ENCODE measurements at regions not wholly inside any gene's neighbourhood (a gene's known extent, or its start where the extent isn't known, plus 50 kb on each side); places are given as distances from the start of the nearest gene placed in this dataset.

- no peak for DNase-seq
Measured at GRCh38 chr21:16241016-16241415, 511.2 kb downstream of the USP25 start.

GRCh38 chr21:16241479-16241963, 511.7 kb downstream of the USP25 start:
- DNase-seq, result no peak

DNA sequence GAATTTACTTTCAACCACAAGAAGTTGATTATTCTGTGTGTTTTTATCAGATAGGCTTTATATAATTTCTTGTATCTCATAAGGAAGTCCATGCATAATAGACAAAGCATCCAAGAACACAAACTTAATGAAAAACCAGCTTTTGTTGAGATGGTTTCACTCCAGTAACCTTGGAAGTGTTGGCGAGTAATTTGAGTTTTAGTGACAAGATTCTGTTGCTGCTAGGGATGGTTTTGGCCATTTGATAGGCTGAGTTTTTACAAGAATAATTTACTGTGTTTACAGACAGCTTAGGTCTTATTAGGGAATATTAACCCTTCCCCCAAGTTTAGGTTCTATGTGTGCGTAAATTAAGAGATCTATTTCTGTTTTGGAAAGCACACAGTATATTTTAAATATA, 513.6 kb downstream of the USP25 start:
- DNase-seq, result no peak

DNA sequence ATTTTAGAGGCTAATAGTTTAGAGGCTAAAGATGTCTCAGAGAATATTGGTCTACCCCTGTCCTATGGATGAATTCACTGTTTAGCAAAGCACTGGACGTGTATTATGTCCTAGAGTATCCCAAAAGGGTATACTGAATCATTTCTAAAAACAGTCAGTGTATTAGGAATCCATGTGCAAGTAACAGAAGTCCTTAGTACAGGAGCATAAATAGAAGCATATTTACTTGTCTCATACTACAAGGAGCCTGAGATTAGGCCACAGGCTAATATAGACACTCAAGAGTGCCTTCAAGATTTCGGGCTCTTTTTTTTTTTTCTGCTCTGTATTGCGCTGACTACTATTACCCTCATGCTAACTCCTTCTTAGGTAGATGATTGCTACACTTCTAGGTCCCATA, 518.9 kb downstream of the USP25 start:
- DNase-seq, result no peak

DNA sequence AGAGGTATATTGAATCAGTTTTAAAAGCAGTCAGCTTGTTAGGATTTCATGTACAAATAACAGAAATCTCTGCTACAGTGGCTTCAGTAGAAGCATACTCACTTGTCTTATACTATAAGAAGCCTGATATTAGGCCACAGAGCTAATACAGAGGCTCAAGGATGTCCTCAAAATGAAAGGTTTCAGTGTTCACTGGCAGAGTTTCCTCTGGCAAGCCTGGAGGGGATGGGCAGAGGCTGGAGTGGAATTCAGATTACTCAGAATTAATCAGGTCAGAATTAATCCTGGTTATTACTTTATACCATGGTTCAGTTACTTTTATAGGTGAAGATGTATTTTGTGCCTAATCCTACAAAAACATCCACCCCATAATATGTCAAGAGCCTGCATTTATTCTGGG, 520.5 kb downstream of the USP25 start:
- no peak for DNase-seq

DNA sequence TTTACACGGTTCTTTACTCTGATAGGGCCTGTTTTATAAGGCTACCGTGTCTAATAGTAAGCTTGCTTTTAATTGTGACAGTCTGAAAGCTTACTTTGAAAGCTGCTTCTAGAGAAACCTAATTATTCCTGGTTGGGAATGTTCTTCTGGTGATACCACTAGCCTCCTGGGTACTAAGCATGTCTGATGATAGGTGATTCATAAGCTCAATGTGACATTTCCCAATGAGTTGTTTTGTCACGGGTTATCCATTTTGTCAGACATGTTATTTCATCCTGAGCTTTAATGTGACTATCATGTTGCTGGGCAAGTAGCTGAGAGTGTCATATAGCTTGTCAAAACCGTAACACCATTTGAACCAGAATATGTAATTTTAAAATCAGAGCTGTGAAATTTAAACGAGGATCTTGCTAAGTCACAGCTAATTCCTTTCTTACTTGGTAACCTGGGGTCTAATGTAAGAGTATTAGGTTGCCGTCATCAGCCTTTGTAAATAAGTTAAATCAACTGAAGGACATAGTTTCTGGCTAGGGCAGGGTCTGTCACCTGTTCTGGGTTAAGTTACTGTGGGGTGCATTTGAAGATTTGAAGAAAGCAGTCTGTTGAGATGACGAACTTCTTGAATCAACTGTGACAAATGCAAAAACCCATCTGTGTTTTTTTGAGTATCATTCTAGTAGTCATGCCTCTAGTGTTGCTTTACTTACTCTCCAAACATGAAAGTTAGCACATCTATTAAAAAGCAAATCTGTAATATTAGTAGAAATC, 529.2 kb downstream of the USP25 start:
- DNase-seq, result no peak

- DNase-seq, result no peak
Measured at GRCh38 chr21:16262091-16262490, 532.3 kb downstream of the USP25 start.

DNA sequence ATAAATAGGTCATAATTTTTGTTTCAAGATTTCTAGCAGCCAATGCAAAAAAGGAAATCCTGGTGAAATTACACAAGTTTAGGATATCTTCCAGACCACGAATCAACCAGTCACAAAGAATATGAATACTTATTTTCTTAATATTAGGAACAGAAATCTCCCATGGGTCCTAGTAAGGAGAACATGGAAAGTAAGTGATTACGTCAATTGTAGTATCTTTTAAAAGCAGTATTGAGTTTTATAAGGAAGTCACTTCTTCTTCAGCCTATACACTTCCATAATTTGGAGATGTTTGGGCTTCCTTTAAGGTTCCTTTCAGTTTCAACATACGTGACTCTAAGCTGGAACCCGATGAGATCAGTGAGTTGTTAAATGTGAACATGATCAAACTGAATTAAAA, 534.5 kb downstream of the USP25 start:
- no peak for DNase-seq

DNA sequence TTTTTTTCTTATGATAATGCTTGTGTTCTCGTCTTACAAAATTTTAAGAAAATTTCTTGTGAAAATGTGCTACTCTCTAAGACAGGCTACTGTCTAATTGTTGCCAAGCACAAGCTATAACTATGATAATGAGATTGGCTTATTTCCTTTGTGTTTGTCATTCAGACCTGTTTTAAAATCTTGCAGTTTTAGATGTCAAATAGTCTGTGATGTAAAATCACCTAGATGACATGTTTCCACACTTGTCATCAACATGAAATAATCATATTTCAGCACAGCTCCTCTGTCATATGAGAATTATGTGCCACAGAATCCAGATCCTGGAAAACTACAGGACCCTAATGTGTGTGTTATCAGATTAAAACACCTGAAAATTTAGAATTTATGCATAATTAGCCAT, 539.7 kb downstream of the USP25 start:
- no peak for DNase-seq

- no peak for DNase-seq
Measured at GRCh38 chr21:16279731-16280581, 550.2 kb downstream of the USP25 start.

GRCh38 chr21:16280686-16281091, 550.9 kb downstream of the USP25 start:
- DNase-seq, result no peak

DNA sequence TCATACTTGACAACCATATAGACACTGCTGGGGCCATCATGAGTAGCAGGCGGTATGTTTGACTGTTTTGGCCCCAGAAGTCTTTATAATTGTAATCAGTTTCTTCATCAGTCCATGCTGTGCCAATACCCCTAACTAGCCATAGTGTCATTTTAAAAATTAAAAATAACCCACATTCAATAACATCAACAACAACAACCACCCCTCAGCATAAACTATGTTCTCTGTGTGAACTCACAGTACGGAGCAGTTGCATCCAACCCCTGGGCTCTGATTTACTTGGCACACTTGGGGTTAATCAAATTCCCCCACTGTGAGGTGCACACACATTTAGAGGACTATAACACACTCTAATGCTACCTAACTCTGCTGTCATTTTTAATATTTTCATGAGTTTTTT, 553.7 kb downstream of the USP25 start:
- DNase-seq, result no peak

- DNase-seq, result no peak
Measured at GRCh38 chr21:16285605-16286126, 555.9 kb downstream of the USP25 start.

DNA sequence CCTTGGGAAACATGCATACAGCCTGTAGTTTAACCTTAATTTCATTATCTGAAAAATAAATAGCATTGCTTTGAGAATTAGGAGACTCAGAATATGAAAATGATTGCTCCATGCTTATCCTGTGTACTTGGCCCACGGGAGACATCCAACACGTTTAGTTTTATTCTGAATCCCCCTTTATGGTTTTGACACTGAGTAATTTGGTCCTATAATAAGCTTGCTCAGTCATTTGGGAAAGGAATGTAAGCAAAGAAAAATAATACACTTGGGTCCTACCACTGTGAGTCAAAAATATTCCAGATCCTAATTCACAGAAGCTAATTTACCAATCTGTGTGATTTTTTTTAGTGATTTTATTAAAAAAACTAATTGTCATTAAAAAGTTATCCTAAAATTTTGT, 557.3 kb downstream of the USP25 start:
- no peak for DNase-seq

GRCh38 chr21:16291296-16291695, 561.5 kb downstream of the USP25 start:
- DNase-seq, result no peak

DNA sequence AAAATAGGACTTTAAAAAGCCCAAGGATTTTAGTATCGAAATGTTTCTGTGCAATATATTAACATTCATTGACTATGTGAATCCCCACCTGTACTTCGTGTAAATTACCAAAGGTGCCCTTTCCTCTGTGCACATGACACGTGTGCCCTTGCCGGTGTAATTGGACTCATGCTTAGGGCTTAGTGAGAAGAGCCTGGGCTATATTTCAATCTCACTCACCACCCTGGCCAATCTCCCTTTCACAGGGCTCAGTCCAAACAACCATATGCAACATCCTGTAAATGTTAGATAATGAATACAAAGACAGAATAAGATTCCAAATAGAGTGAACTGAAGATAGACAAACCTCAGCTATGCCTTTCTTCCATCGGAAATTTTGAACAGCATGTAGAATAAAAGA, 564.3 kb downstream of the USP25 start:
- no peak for DNase-seq

DNA sequence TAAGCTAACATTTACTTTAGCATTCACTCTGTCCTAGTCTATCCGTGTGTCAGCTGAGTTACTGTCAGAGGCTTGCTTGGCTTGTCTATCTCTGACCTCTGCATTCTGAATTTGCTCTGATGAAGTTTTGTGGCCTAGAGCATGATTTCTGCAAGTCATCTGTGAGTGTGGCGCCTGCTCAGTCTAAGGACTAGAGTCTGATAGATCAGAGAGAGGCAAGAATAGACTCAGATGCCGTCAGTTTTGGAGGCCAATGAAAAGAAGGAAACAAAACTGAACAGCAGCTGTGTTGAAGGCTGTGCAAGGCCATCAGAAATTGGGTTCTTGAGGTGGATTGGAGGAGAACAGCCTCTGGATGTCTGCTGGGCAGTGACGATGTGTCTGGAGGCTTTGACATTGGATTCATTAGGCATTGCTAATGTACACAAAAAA, 573.1 kb downstream of the USP25 start:
- no peak for DNase-seq

DNA sequence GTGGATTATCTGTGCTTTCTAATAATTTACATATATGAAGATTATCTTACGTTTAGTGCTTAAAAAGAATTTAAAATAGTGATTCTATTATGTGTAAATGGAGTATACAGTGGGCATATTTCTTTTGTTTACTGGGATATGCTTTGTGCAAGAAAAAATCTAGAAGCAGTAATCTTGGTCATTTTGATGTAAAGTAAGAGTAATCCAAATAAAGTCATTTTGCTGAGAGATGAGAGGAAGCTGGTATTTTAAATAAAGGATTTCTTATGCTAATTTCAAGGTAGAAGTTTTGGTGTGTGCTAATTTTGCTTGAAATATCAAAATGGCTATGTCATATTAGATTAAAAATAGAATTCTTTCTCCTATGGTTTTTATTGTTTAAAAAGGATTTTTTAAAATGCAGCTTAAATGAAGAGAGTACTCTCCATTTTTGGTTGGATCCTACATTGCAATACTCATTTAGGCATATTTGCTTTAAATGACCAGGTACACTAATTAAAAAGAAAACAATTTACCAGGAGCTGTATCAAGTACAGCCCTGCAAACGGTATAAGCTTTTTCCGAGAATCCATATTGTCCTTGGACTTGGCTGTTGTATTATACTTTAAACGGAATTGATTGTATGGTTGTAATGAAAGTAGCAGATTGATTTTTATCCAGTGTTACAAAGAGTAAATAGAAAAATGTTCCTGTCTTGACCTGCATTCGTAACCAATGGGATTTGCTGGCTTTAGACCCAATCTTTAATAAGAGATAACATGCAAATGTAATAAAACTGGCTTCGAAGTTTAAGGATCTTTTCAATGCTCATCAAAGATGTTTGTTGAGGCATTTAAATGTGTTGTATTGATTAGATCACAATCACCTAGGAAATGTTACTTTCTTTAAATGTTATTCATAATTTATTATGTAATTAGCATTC, 574.7 kb downstream of the USP25 start:
- DNase-seq, result no peak

- no peak for DNase-seq
Measured at GRCh38 chr21:16305686-16306085, 575.9 kb downstream of the USP25 start.

DNA sequence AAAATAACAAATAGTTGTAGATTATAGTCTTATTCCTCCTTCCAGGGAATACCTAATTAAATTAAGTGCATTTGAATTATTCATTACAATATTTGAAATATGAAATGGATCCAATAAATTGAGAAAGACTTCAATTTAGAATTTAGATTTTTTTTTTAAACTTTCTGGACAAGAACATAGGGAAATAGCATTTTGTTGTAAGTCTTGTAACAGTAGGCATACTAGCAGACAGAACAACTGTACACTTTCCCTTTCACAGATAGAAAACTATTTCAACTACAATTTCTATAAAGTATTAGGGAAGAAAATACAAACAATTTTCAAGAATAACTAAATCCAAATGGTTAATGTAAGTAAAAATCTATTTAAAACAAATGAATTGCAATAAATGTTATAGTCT, 577.5 kb downstream of the USP25 start:
- DNase-seq, result no peak

GRCh38 chr21:16308269-16308668, 578.5 kb downstream of the USP25 start:
- DNase-seq, result no peak

DNA sequence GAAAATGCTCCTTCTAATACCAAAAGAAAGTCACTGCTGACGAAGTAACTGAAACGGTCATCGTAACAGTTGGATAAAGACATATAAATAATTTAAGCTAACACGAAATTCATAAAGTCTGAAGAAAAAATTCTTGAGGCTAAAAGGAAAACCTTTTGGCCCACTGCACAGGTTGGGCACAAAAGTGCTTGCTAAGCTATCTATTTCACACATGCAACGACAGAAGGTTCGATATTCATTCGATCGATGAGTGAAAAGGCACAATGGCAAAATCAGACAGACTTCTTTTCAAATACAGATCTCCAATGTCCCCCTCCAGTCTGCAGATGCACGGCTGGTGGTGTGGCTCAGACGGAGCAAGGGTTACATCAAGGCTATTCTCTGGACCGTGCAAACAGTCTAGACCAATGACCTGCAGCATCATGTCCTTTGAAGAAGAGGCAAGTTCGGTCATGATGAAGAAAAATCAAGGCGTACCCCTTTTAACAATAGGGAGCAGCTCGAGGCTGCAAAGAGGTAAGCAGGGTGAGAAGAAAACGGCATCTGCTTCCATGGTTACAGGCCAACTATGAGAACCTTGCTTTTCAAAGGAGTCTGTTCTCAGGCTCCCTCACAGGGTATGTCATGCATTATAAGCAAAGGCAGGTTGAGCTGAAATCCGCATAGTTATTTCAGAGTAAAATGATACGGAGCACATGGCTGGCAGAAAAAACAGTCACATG, 579.6 kb downstream of the USP25 start:
- no peak for DNase-seq
